IMR-90 (cell line): ENCODE measurements at regions not wholly inside any gene's neighbourhood (a gene's known extent, or its start where the extent isn't known, plus 50 kb on each side); places are given as distances from the start of the nearest gene placed in this dataset.

Experiments
- ATAC-seq: fragments of 200-7000 bp; cut with Tn5 transposase; 2 replicates; pipeline ENCODE4 v1.9.1; 2020; ENCODE audit warnings: low read depth, mild to moderate bottlenecking, moderate library complexity
- BruUV-seq: library from RNA; stranded (reverse); fragments of 400-500 nt; replicated peaks from 2 replicates; lab custom pipeline; 2021; lab: Mats Ljungman, UMichigan
- CTCF ChIA-PET: fragments of 300-600 bp; formaldehyde crosslinking; extraction: SDS; loops from one replicate; lab custom pipeline; 2021; ENCODE audit warnings: antibody characterized with exemption; lab: Yijun Ruan, JAX
- POLR2A ChIA-PET: fragments of 300-600 bp; sonication (Branson Sonifier 250); formaldehyde crosslinking; loops from one replicate; lab custom pipeline; 2022; ENCODE audit warnings: antibody characterized with exemption; ENCODE audit not compliant: unreplicated experiment; lab: Charles Lee
- DNase-seq: peaks from one replicate; pipeline ENCODE4 v3.0.0; 2013
- H2AFZ ChIP-seq: replicated peaks from 2 replicates; pipeline ENCODE3; 2013; ENCODE audit warnings: low read length, mild to moderate bottlenecking; ENCODE audit not compliant: poor library complexity
- H2AK5ac ChIP-seq: 2 replicates; pipeline ENCODE4 v1.6.1; 2013; ENCODE audit warnings: low read depth, low read length, inconsistent platforms
- H2AK9ac ChIP-seq: replicated peaks from 2 replicates; pipeline ENCODE3; 2013; ENCODE audit warnings: mild to moderate bottlenecking, low read depth, low read length, moderate library complexity; ENCODE audit not compliant: poor library complexity
- H2BK120ac ChIP-seq: 2 replicates; pipeline ENCODE4 v1.6.1; 2013; ENCODE audit warnings: low read depth, low read length, inconsistent platforms
- H2BK15ac ChIP-seq: 3 replicates; pipeline ENCODE4 v1.6.1; 2013; ENCODE audit warnings: low read depth, low read length, inconsistent platforms
- H2BK20ac ChIP-seq: 2 replicates; pipeline ENCODE4 v1.6.1; 2013; ENCODE audit warnings: low read depth, mild to moderate bottlenecking, inconsistent platforms, low read length, moderate library complexity
- H2BK5ac ChIP-seq: 2 replicates; pipeline ENCODE4 v1.6.1; 2013; ENCODE audit warnings: mild to moderate bottlenecking, low read depth, low read length, inconsistent platforms; ENCODE audit not compliant: poor library complexity, severe bottlenecking
- H3K14ac ChIP-seq: replicated peaks from 2 replicates; pipeline ENCODE4 v1.6.1; 2013; ENCODE audit warnings: low read depth, low read length, inconsistent platforms
- H3K18ac ChIP-seq: 2 replicates; pipeline ENCODE4 v1.6.1; 2013; ENCODE audit warnings: low read depth, low read length, control low read depth
- H3K23ac ChIP-seq: 2 replicates; pipeline ENCODE4 v1.6.1; 2013; ENCODE audit warnings: low read depth, low read length, inconsistent platforms
- H3K27ac ChIP-seq: 2 replicates; pipeline ENCODE4 v1.5.1; 2013; ENCODE audit warnings: mild to moderate bottlenecking, control low read depth, low read length; ENCODE audit not compliant: insufficient read depth
- H3K27me3 ChIP-seq: 2 replicates; pipeline ENCODE4 v1.6.1; 2013; ENCODE audit warnings: low read length; ENCODE audit not compliant: control insufficient read depth, insufficient read depth
- H3K36me3 ChIP-seq: 2 replicates; pipeline ENCODE4 v1.6.1; 2013; ENCODE audit warnings: low read length, mixed read lengths; ENCODE audit not compliant: control insufficient read depth, insufficient read depth
- H3K4ac ChIP-seq: 2 replicates; pipeline ENCODE4 v1.6.1; 2013; ENCODE audit warnings: low read depth, low read length, inconsistent platforms
- H3K4me1 ChIP-seq: 2 replicates; pipeline ENCODE4 v1.6.1; 2013; ENCODE audit warnings: low read length, mixed read lengths; ENCODE audit not compliant: control insufficient read depth, insufficient read depth
- H3K4me2 ChIP-seq: 2 replicates; pipeline ENCODE4 v1.6.1; 2013; ENCODE audit warnings: low read depth, mild to moderate bottlenecking, control low read depth, low read length, moderate library complexity
- H3K4me3 ChIP-seq: 2 replicates; pipeline ENCODE4 v1.5.1; 2013; ENCODE audit warnings: low read depth, mild to moderate bottlenecking, control low read depth, low read length, moderate library complexity; ENCODE audit not compliant: insufficient read depth
- H3K56ac ChIP-seq: 2 replicates; pipeline ENCODE4 v1.6.1; 2013; ENCODE audit warnings: low read length, inconsistent platforms; ENCODE audit not compliant: insufficient read depth; ENCODE audit errors: extremely low read depth
- H3K79me1 ChIP-seq, 2 experiments: 2 replicates each; pipeline ENCODE4 v1.6.1; 2013; ENCODE audit warnings: low read length in 2 of 2, inconsistent platforms in 1 of 2, low read depth in 1 of 2
- H3K9ac ChIP-seq: 2 replicates; pipeline ENCODE4 v1.6.1; 2013; ENCODE audit warnings: low read depth, low read length, control low read depth
- H3K9me1 ChIP-seq: 2 replicates; pipeline ENCODE4 v1.6.1; 2013; ENCODE audit warnings: low read length, inconsistent platforms; ENCODE audit not compliant: insufficient read depth
- H3K9me3 ChIP-seq: 2 replicates; pipeline ENCODE4 v1.6.1; 2013; ENCODE audit warnings: low read length; ENCODE audit not compliant: control insufficient read depth, insufficient read depth
- H4K20me1 ChIP-seq: 2 replicates; pipeline ENCODE4 v1.6.1; 2013; ENCODE audit warnings: low read length, inconsistent platforms; ENCODE audit not compliant: insufficient read depth
- H4K5ac ChIP-seq: 2 replicates; pipeline ENCODE4 v1.6.1; 2013; ENCODE audit warnings: mild to moderate bottlenecking, low read depth, low read length, control low read depth
- H4K8ac ChIP-seq, 2 experiments: 2 replicates each; pipeline ENCODE4 v1.6.1; 2013; ENCODE audit warnings: low read depth in 2 of 2, low read length in 2 of 2, control low read depth in 1 of 2, inconsistent platforms in 1 of 2
- H4K91ac ChIP-seq: 2 replicates; pipeline ENCODE4 v1.6.1; 2013; ENCODE audit warnings: low read depth, low read length, inconsistent platforms; ENCODE audit not compliant: insufficient read depth
- CEBPB ChIP-seq: IDR thresholded peaks from 2 replicates; pipeline ENCODE4 v1.6.1; 2012; ENCODE audit warnings: low read depth, low read length, improper control_type of control experiment
- RAD21 ChIP-seq: IDR thresholded peaks from 2 replicates; pipeline ENCODE4 v1.6.1; 2012; ENCODE audit warnings: low read length, improper control_type of control experiment
- WGBS, 2 experiments: methylation state at CpG; one replicate each; pipeline versions ENCODE4 v1.1.5 to v1.1.7; 2013; ENCODE audit warnings: missing lambda C conversion rate in 2 of 2; ENCODE audit not compliant: insufficient read length in 1 of 2; ENCODE audit errors: extremely low coverage in 2 of 2; 5-methylcytosine and 5-hydroxymethylcytosine counted together
- dilution Hi-C: fragments of 300-500 bp; cut with HindIII; formaldehyde crosslinking; loops from one replicate; pipeline ENCODE4 v1.14.3; 2018; ENCODE audit warnings: low sequenced_read_pairs; ENCODE audit not compliant: unreplicated experiment
- in situ Hi-C: fragments of 300-500 bp; cut with MboI; formaldehyde crosslinking; loops from 3 replicates; pipeline ENCODE4 v1.14.3; 2019; ENCODE audit warnings: low sequenced_read_pairs, inconsistent platforms, mixed read lengths
- intact Hi-C: fragments of 100-400 bp; cut with micrococcal nuclease; formaldehyde crosslinking; loops from 2 replicates; pipeline ENCODE4 v1.10.0; 2022

- BruUV-seq = no TSS peak
- dilution Hi-C loops = no loop called here
- peak; percentile 89 for DNase-seq
- no peaks in the 10 kb centered on the region for H4K20me1 ChIP-seq
- no peaks in the 10 kb centered on the region for H3K9me3 ChIP-seq
- no peak overlapping the region for H3K4me2 ChIP-seq
- no peak overlapping the region for H2BK120ac ChIP-seq
- no CpG with 5 or more reads among the region's 2 CpGs for WGBS, 2 experiments
- intact Hi-C loops = loop anchor here (5.0 kb wide), 5 partner anchors 368 to 928 kb away; no protein-coding TSS in a partner anchor
- CTCF ChIA-PET = interaction anchor here (0.6 to 0.7 kb wide), 3 partner anchors 209 to 671 kb away, joined by 3 read pairs; no protein-coding TSS in a partner anchor
- H3K4me1 ChIP-seq = no peaks in the 10 kb centered on the region; the same call in 1 of the 2 replicates
- no peak overlapping the region for H4K8ac ChIP-seq
- no peak overlapping the region for H4K5ac ChIP-seq
- no peak overlapping the region for H3K9ac ChIP-seq
- TF ChIP-seq RAD21 (no peak), CEBPB (peak; percentile 51; the same call in 1 of the 2 replicates)
- ATAC-seq = peak; percentile 72
- H2BK5ac ChIP-seq = no peak overlapping the region
- no peak overlapping the region for H3K4me3 ChIP-seq
- H3K4ac ChIP-seq = no peak overlapping the region
- no peak overlapping the region for H2AK9ac ChIP-seq
- no peak overlapping the region for H4K91ac ChIP-seq
- no peaks in the 10 kb centered on the region for H3K79me1 ChIP-seq
- no peak overlapping the region for H3K23ac ChIP-seq
- H3K27ac ChIP-seq = no peak overlapping the region
- no peaks in the 10 kb centered on the region for H3K9me1 ChIP-seq
- H3K14ac ChIP-seq = no peak overlapping the region
- H2BK20ac ChIP-seq = no peak overlapping the region
- H2AFZ ChIP-seq = no peak overlapping the region
- no peak overlapping the region for H3K56ac ChIP-seq
- H3K18ac ChIP-seq = no peak overlapping the region
- no peaks in the 10 kb centered on the region for H3K36me3 ChIP-seq
- H3K27me3 ChIP-seq = no peaks in the 10 kb centered on the region
- H2BK15ac ChIP-seq = no peak overlapping the region
- POLR2A ChIA-PET = no interaction called here
- in situ Hi-C loops = loop anchor here (5.0 to 25.0 kb wide), 3 partner anchors 553 to 1044 kb away; no protein-coding TSS in a partner anchor
- H2AK5ac ChIP-seq = no peak overlapping the region
Observed at GRCh38 chr14:80059041-80059440, 152.3 kb downstream of the DIO2 start.
